ENCODE measurements at regions not wholly inside any gene's neighbourhood (a gene's known extent, or its start where the extent isn't known, plus 50 kb on each side); places are given as distances from the start of the nearest gene placed in this dataset. TPM values are rescaled to one million over a fixed set of nuclear protein-coding genes. Genes with fewer than 3 reads are reported as not detected.

GRCh38 chr15:97909291-97909891, 51.1 kb upstream of the ARRDC4 start:
- TF ChIP-seq, protein P1, sequence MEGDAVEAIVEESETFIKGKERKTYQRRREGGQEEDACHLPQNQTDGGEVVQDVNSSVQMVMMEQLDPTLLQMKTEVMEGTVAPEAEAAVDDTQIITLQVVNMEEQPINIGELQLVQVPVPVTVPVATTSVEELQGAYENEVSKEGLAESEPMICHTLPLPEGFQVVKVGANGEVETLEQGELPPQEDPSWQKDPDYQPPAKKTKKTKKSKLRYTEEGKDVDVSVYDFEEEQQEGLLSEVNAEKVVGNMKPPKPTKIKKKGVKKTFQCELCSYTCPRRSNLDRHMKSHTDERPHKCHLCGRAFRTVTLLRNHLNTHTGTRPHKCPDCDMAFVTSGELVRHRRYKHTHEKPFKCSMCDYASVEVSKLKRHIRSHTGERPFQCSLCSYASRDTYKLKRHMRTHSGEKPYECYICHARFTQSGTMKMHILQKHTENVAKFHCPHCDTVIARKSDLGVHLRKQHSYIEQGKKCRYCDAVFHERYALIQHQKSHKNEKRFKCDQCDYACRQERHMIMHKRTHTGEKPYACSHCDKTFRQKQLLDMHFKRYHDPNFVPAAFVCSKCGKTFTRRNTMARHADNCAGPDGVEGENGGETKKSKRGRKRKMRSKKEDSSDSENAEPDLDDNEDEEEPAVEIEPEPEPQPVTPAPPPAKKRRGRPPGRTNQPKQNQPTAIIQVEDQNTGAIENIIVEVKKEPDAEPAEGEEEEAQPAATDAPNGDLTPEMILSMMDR (conservative IDR thresholded peaks at IDR 0.05; ENCODE audit: low read length), result peak; percentile 88
- TF ChIP-seq EZH2phosphoT487 (IDR thresholded peaks at IDR 0.05; ENCODE audit: borderline replicate concordance, low read depth, low read length), result no peak
- H3K27ac ChIP-seq (ENCODE audit: low read depth, low read length, poor library complexity, severe bottlenecking), result no peak overlapping the region
- intact Hi-C loops (cut with micrococcal nuclease; ENCODE audit: unreplicated experiment), result loop anchor here (1.0 to 2.0 kb wide), 3 partner anchors 175 to 385 kb away; no protein-coding TSS in a partner anchor
- H3K36me3 ChIP-seq (ENCODE audit: insufficient read depth, low read length), result no peaks in the 10 kb centered on the region
- H4K20me1 ChIP-seq (ENCODE audit: insufficient read depth, low read length), result no peaks in the 10 kb centered on the region
- ChIA-PET POLR2A (interaction anchor here (0.8 kb wide), 1 partner anchor 242 kb away, joined by 3 read pairs; no protein-coding TSS in a partner anchor), CTCF (ENCODE audit: unreplicated experiment) (no interaction called here)
- no peaks in the 10 kb centered on the region for H3K4me1 ChIP-seq (ENCODE audit: insufficient read depth, low read length, poor library complexity, severe bottlenecking)
- no peak overlapping the region for H3K4me3 ChIP-seq (ENCODE audit: low read depth, low read length, poor library complexity, severe bottlenecking)
- no peaks in the 10 kb centered on the region for H3K9me2 ChIP-seq (ENCODE audit: insufficient read depth, low read length)
- no peaks in the 10 kb centered on the region for H3K9me3 ChIP-seq (ENCODE audit: low read length)
- no peaks in the 10 kb centered on the region for H3K79me2 ChIP-seq (ENCODE audit: insufficient read depth, low read depth, low read length)
- H3K4me2 ChIP-seq (ENCODE audit: low read length), result no peak overlapping the region
- DNase-seq (ENCODE audit: low spot score), result peak; percentile 51
- BruUV-seq (replicated peaks), result no TSS peak
- H2AFZ ChIP-seq (ENCODE audit: low read length), result no peak overlapping the region

Small RNA genes in the stretch of these regions (small RNA-seq; reads per million reads assigned to genes)
- not detected for gene AC110588.1
- not detected for gene RF00017
- 0.16 reads per million for gene RNA5SP401
